ENCODE measurements at regions not wholly inside any gene's neighbourhood (a gene's known extent, or its start where the extent isn't known, plus 50 kb on each side); places are given as distances from the start of the nearest gene placed in this dataset.

GRCh38 chr6:144350528-144350880 lies 65.4 kb downstream of the UTRN start:
- in situ Hi-C loops (cut with HindIII; ENCODE audit: low pct_unique_long_range_greater_than_20kb, low sequenced_read_pairs), result no loop called here
- no peaks in the 10 kb centered on the region for H3K9me3 ChIP-seq (ENCODE audit: control insufficient read depth, insufficient read depth, low read depth, low read length)
- intact Hi-C loops (cut with micrococcal nuclease; ENCODE audit: unreplicated experiment), result no loop called here
- peaks cover 64% of the 10 kb centered on the region for H3K4me1 ChIP-seq (ENCODE audit: control insufficient read depth, insufficient read depth, low read length)
- peak overlapping the region; percentile 6 to 38 for H3K4me3 ChIP-seq (ENCODE audit: low read depth in 2 of 2, low read length in 2 of 2)
- no peaks in the 10 kb centered on the region for H3K36me3 ChIP-seq (ENCODE audit: control insufficient read depth, insufficient read depth, low read length)
- TF ChIP-seq CTCF (IDR thresholded peaks at IDR 0.05) (no peak), POLR2AphosphoS5 (IDR thresholded peaks at IDR 0.05; ENCODE audit: low read depth, low read length) (no peak), SIN3A (IDR thresholded peaks at IDR 0.05; ENCODE audit: borderline replicate concordance, insufficient read depth, low read depth, low read length) (no peak), TCF7L2 (IDR thresholded peaks at IDR 0.05; ENCODE audit: low read depth, low read length) (no peak)
- no TSS peak for BruUV-seq (replicated peaks)
- CTCF ChIA-PET, result interaction anchor here (0.5 kb wide), 1 partner anchor 40 kb away, joined by 3 read pairs; no protein-coding TSS in a partner anchor
- H3K27ac ChIP-seq (ENCODE audit: low read length), result peak overlapping the region; percentile 90
- POLR2A ChIA-PET, result interaction anchor here (0.7 kb wide), 1 partner anchor 76 kb away, joined by 3 read pairs; no protein-coding TSS in a partner anchor
- ATAC-seq (no peak), DNase-seq (ENCODE audit: low read depth, low spot score) (no peak)
- H3K27me3 ChIP-seq (ENCODE audit: control insufficient read depth, insufficient read depth, low read length), result no peaks in the 10 kb centered on the region

GRCh38 chr6:144351379-144352127 lies 66.4 kb downstream of the UTRN start:
- DNase-seq (ENCODE audit: low read depth, low spot score) (no peak), ATAC-seq (peak; percentile 45)
- Histone ChIP-seq H3K36me3 (ENCODE audit: control insufficient read depth, insufficient read depth, low read length) (no peaks in the 10 kb centered on the region), H3K4me3 (ENCODE audit: low read depth in 2 of 2, low read length in 2 of 2) (peak overlapping the region in 1 of 2 experiments; percentile 17; a peak in 2 of 4 replicates), H3K27me3 (ENCODE audit: control insufficient read depth, insufficient read depth, low read length) (no peaks in the 10 kb centered on the region), H3K4me1 (ENCODE audit: control insufficient read depth, insufficient read depth, low read length) (peaks cover 64% of the 10 kb centered on the region), H3K27ac (ENCODE audit: low read length) (peak overlapping the region; percentile 90), H3K9me3 (ENCODE audit: control insufficient read depth, insufficient read depth, low read depth, low read length) (no peaks in the 10 kb centered on the region)
- intact Hi-C loops (cut with micrococcal nuclease; ENCODE audit: unreplicated experiment) (no loop called here), in situ Hi-C loops (cut with HindIII; ENCODE audit: low pct_unique_long_range_greater_than_20kb, low sequenced_read_pairs) (no loop called here)
- POLR2A ChIA-PET, result no interaction called here
- BruUV-seq (replicated peaks), result no TSS peak
- TF ChIP-seq TCF7L2 (IDR thresholded peaks at IDR 0.05; ENCODE audit: low read depth, low read length) (peak; percentile 62), CTCF (IDR thresholded peaks at IDR 0.05) (no peak)
- CTCF ChIA-PET, result no interaction called here

- TF ChIP-seq SIN3A (IDR thresholded peaks at IDR 0.05; ENCODE audit: borderline replicate concordance, insufficient read depth, low read depth, low read length) (no peak), CTCF (IDR thresholded peaks at IDR 0.05) (no peak), TCF7L2 (IDR thresholded peaks at IDR 0.05; ENCODE audit: low read depth, low read length) (no peak), POLR2AphosphoS5 (IDR thresholded peaks at IDR 0.05; ENCODE audit: low read depth, low read length) (no peak), REST (IDR thresholded peaks at IDR 0.05; ENCODE audit: insufficient read depth in 1 of 2, low read depth in 2 of 2, low read length in 1 of 2) (no peak)
- ChIA-PET CTCF (no interaction called here), POLR2A (no interaction called here)
- DNase-seq (ENCODE audit: low read depth, low spot score) (no peak), ATAC-seq (no peak)
- Histone ChIP-seq H3K4me1 (ENCODE audit: control insufficient read depth, insufficient read depth, low read length) (peaks cover 57% of the 10 kb centered on the region), H3K27ac (ENCODE audit: low read length) (peak overlapping the region; percentile 90), H3K27me3 (ENCODE audit: control insufficient read depth, insufficient read depth, low read length) (no peaks in the 10 kb centered on the region), H3K36me3 (ENCODE audit: control insufficient read depth, insufficient read depth, low read length) (no peaks in the 10 kb centered on the region), H3K9me3 (ENCODE audit: control insufficient read depth, insufficient read depth, low read depth, low read length) (no peaks in the 10 kb centered on the region), H3K4me3 (ENCODE audit: low read depth in 2 of 2, low read length in 2 of 2) (no peak overlapping the region)
- in situ Hi-C loops (cut with HindIII; ENCODE audit: low pct_unique_long_range_greater_than_20kb, low sequenced_read_pairs) (no loop called here), intact Hi-C loops (cut with micrococcal nuclease; ENCODE audit: unreplicated experiment) (no loop called here)
- no TSS peak for BruUV-seq (replicated peaks)
Measured at GRCh38 chr6:144352331-144352730, 67.2 kb downstream of the UTRN start.
